MM.1S (cell line): ENCODE measurements at regions not wholly inside any gene's neighbourhood (a gene's known extent, or its start where the extent isn't known, plus 50 kb on each side); places are given as distances from the start of the nearest gene placed in this dataset.

Experiments used
- DNase-seq: peaks from one replicate; pipeline ENCODE4 v3.0.0-alpha.2; 2015
- H2AFZ ChIP-seq: fragments of 300-600 bp; sonication (generic); 2 replicates; pipeline ENCODE4 v1.6.0; 2016; ENCODE audit warnings: antibody characterized with exemption, low read length
- H3F3A ChIP-seq: fragments of 300-600 bp; sonication (generic); 2 replicates; pipeline ENCODE4 v1.6.1; 2016; ENCODE audit warnings: mild to moderate bottlenecking, antibody characterized with exemption, low read length, moderate library complexity, mixed read lengths; ENCODE audit not compliant: insufficient read depth
- H3K27ac ChIP-seq: fragments of 300-600 bp; sonication (generic); 2 replicates; pipeline ENCODE4 v1.5.1; 2016; ENCODE audit warnings: mild to moderate bottlenecking, low read length
- H3K27me3 ChIP-seq: fragments of 300-600 bp; sonication (generic); replicated peaks from 2 replicates; pipeline ENCODE4 v1.6.0; 2016; ENCODE audit warnings: low read length; ENCODE audit not compliant: insufficient read depth
- H3K36me3 ChIP-seq: fragments of 300-600 bp; sonication (generic); replicated peaks from 2 replicates; pipeline ENCODE4 v1.6.1; 2016; ENCODE audit warnings: mild to moderate bottlenecking, low read length, mixed read lengths; ENCODE audit not compliant: insufficient read depth
- H3K4me1 ChIP-seq: fragments of 300-600 bp; sonication (generic); 2 replicates; pipeline ENCODE4 v1.6.1; 2016; ENCODE audit warnings: low read length, mixed read lengths
- H3K4me2 ChIP-seq: fragments of 300-600 bp; sonication (generic); 2 replicates; pipeline ENCODE4 v1.6.0; 2016; ENCODE audit warnings: low read depth, low read length
- H3K4me3 ChIP-seq: fragments of 300-600 bp; sonication (generic); 2 replicates; pipeline ENCODE4 v1.5.1; 2016; ENCODE audit warnings: low read length, mixed read lengths
- H3K79me2 ChIP-seq: fragments of 300-600 bp; sonication (generic); 2 replicates; pipeline ENCODE4 v1.6.1; 2016; ENCODE audit warnings: mixed run types, low read length, mixed read lengths
- H3K9ac ChIP-seq: fragments of 300-600 bp; sonication (generic); 2 replicates; pipeline ENCODE4 v1.6.1; 2016; ENCODE audit warnings: low read length, mixed read lengths
- H3K9me2 ChIP-seq: fragments of 300-600 bp; sonication (generic); replicated peaks from 2 replicates; pipeline ENCODE4 v1.6.1; 2016; ENCODE audit warnings: mild to moderate bottlenecking, low read length, mixed read lengths; ENCODE audit not compliant: insufficient read depth
- H3K9me3 ChIP-seq: fragments of 300-600 bp; sonication (generic); replicated peaks from 2 replicates; pipeline ENCODE4 v1.6.1; 2016; ENCODE audit warnings: mild to moderate bottlenecking, low read length, mixed read lengths; ENCODE audit not compliant: insufficient read depth
- H4K20me1 ChIP-seq: fragments of 300-600 bp; sonication (generic); 2 replicates; pipeline ENCODE4 v1.6.1; 2016; ENCODE audit warnings: mild to moderate bottlenecking, low read length, moderate library complexity, mixed read lengths; ENCODE audit not compliant: insufficient read depth
- CTCF ChIP-seq: fragments of 300-600 bp; sonication (generic); IDR thresholded peaks from 2 replicates; pipeline ENCODE4 v1.5.1; 2016; ENCODE audit warnings: antibody characterized with exemption, low read length, mixed read lengths
- EZH2 ChIP-seq: fragments of 300-600 bp; sonication (generic); optimal IDR thresholded peaks from 2 replicates; pipeline ENCODE3; 2017; ENCODE audit warnings: low read depth, mild to moderate bottlenecking, antibody characterized with exemption, low read length, mixed read lengths
- EZH2phosphoT487 ChIP-seq: fragments of 300-600 bp; sonication (generic); IDR thresholded peaks from 2 replicates; pipeline ENCODE4 v1.6.1; 2018; ENCODE audit warnings: antibody characterized with exemption, low read length

GRCh38 chr5:116361171-116361967 is 213.3 kb downstream of the SEMA6A start:
- TF ChIP-seq CTCF (no peak), EZH2phosphoT487 (no peak), EZH2 (no peak)
- Histone ChIP-seq H3K4me3 (no peak overlapping the region), H3K4me2 (no peak overlapping the region)

GRCh38 chr5:116360008-116360853 is 214.4 kb downstream of the SEMA6A start:
- peaks cover 10% of the 10 kb centered on the region; the same call in 1 of the 2 replicates for H3F3A ChIP-seq
- no peak overlapping the region for H3K9ac ChIP-seq
- H3K27me3 ChIP-seq, result no peaks in the 10 kb centered on the region
- no peak overlapping the region for H2AFZ ChIP-seq
- H4K20me1 ChIP-seq, result no peaks in the 10 kb centered on the region
- peak; percentile 35 for DNase-seq
- H3K4me2 ChIP-seq, result peak overlapping the region; percentile 19; the same call in 1 of the 2 replicates
- H3K4me3 ChIP-seq, result no peak overlapping the region
- no peaks in the 10 kb centered on the region for H3K9me2 ChIP-seq
- peak overlapping the region; percentile 27; the same call in 1 of the 2 replicates for H3K27ac ChIP-seq
- peaks cover 26% of the 10 kb centered on the region for H3K4me1 ChIP-seq
- no peaks in the 10 kb centered on the region for H3K9me3 ChIP-seq
- H3K36me3 ChIP-seq, result no peaks in the 10 kb centered on the region
- no peak for TF ChIP-seq EZH2
- no peaks in the 10 kb centered on the region for H3K79me2 ChIP-seq

More at GRCh38 chr5:116361171-116361967, 213.3 kb downstream of the SEMA6A start:
- Histone ChIP-seq H3K9ac (no peak overlapping the region), H3K9me3 (no peaks in the 10 kb centered on the region), H3K4me1 (peaks cover 26% of the 10 kb centered on the region), H3K27me3 (no peaks in the 10 kb centered on the region), H3K9me2 (no peaks in the 10 kb centered on the region), H3K79me2 (no peaks in the 10 kb centered on the region), H3F3A (peaks cover 10% of the 10 kb centered on the region; the same call in 1 of the 2 replicates), H2AFZ (no peak overlapping the region), H3K36me3 (no peaks in the 10 kb centered on the region), H4K20me1 (no peaks in the 10 kb centered on the region), H3K27ac (no peak overlapping the region)
- no peak for DNase-seq

GRCh38 chr5:116359592-116359991 is 215.0 kb downstream of the SEMA6A start:
- H3F3A ChIP-seq, result peaks cover 10% of the 10 kb centered on the region; the same call in 1 of the 2 replicates
- H3K9me2 ChIP-seq, result no peaks in the 10 kb centered on the region
- TF ChIP-seq EZH2phosphoT487 (no peak), EZH2 (no peak), CTCF (no peak)
- H3K4me2 ChIP-seq, result peak overlapping the region; percentile 19; the same call in 1 of the 2 replicates
- peaks cover 26% of the 10 kb centered on the region for H3K4me1 ChIP-seq
- H3K79me2 ChIP-seq, result no peaks in the 10 kb centered on the region
- no peak overlapping the region for H3K9ac ChIP-seq
- H3K4me3 ChIP-seq, result no peak overlapping the region
- no peak for DNase-seq
- no peaks in the 10 kb centered on the region for H4K20me1 ChIP-seq
- no peaks in the 10 kb centered on the region for H3K9me3 ChIP-seq
- H2AFZ ChIP-seq, result no peak overlapping the region
- peak overlapping the region; percentile 27; the same call in 1 of the 2 replicates for H3K27ac ChIP-seq
- H3K36me3 ChIP-seq, result no peaks in the 10 kb centered on the region
- no peaks in the 10 kb centered on the region for H3K27me3 ChIP-seq
